ENCODE measurements at regions not wholly inside any gene's neighbourhood (a gene's known extent, or its start where the extent isn't known, plus 50 kb on each side); places are given as distances from the start of the nearest gene placed in this dataset.

DNA sequence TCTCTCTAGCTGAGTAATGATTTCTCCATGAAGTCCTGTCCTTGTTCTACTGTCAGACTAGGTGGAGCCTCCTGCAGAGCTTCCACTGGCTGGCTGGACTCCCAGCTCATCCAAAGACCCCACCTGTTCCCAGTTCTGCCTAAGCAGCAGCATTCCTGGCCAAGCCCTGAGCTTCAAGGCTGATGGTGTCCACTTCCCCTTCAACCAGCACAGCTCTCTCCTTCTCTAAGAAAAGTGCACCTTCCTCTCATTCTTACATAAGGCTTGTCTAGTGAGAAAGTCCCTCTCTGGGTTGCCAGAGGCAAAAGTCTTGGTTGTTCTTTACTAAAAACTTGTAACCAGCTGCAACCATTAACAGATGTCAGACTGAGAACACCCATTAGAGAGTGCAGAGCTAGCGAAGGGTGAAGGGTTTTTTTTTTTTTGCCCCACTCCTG lies 58.9 kb downstream of the CXCR4 start:
- WGBS (ENCODE audit: insufficient coverage) = no CpG with 5 or more reads among the region's 1 CpG
- no peak overlapping the region for H3K4me2 ChIP-seq (replicated peaks; ENCODE audit: extremely low read depth, low read length, poor library complexity, severe bottlenecking)
- H3K9me3 ChIP-seq (replicated peaks in 1 of 2; ENCODE audit: control insufficient read depth in 1 of 2, insufficient read depth in 1 of 2, low read length in 2 of 2) = no peaks in the 10 kb centered on the region
- peaks cover 25 to 27% of the 10 kb centered on the region in 2 donors for H3K4me1 ChIP-seq (ENCODE audit: control insufficient read depth in 1 of 2, insufficient read depth in 2 of 2, low read length in 2 of 2)
- H3K36me3 ChIP-seq (replicated peaks in 1 of 2; ENCODE audit: control insufficient read depth in 1 of 2, insufficient read depth in 2 of 2, low read length in 2 of 2) = no peaks in the 10 kb centered on the region
- no peaks in the 10 kb centered on the region for H3K27me3 ChIP-seq (ENCODE audit: control insufficient read depth in 2 of 2, insufficient read depth in 2 of 2, low read length in 2 of 2)
- no peak overlapping the region for H2AFZ ChIP-seq (ENCODE audit: insufficient read depth, low read depth, low read length, poor library complexity, severe bottlenecking)
- no peaks in the 10 kb centered on the region for H4K20me1 ChIP-seq (ENCODE audit: insufficient read depth, low read length)
- H3K27ac ChIP-seq (ENCODE audit: low read depth in 1 of 2, low read length in 2 of 2) = no peak overlapping the region
- Mint-ChIP-seq H3K27me3 (ENCODE audit: low read depth in 3 of 3) (peaks cover 0 to 2% (median 0%) of the 10 kb centered on the region in 3 donors), H3K4me1 (peaks cover 39% of the 10 kb centered on the region), H3K9me3 (peaks cover 0 to 9% (median 2%) of the 10 kb centered on the region in 7 donors), H3K27ac (peak overlapping the region in 1 of 7 donors; percentile 53), H3K36me3 (no peaks in the 10 kb centered on the region), H3K4me3 (no peak overlapping the region)
- intact Hi-C loops (cut with micrococcal nuclease) = loop anchor here in 1 of 2 donors (10.0 kb wide), 1 partner anchor 56 kb away; the partner anchor contains the start of gene CXCR4
- no peaks in the 10 kb centered on the region for H3K79me2 ChIP-seq (ENCODE audit: insufficient read depth, low read length)
- DNase-seq = peak in 2 of 3 donors; percentile 18 to 23
- no peak overlapping the region for H3K4me3 ChIP-seq (replicated peaks in 1 of 3; ENCODE audit: low read depth in 2 of 3, low read length in 3 of 3)
- H3K9ac ChIP-seq (ENCODE audit: insufficient read depth, low read length, poor library complexity, severe bottlenecking) = no peak overlapping the region
- no peak for TF ChIP-seq CTCF (IDR thresholded peaks at IDR 0.05)

- peaks cover 0 to 2% (median 0%) of the 10 kb centered on the region in 3 donors for H3K27me3 Mint-ChIP-seq (ENCODE audit: low read depth in 3 of 3)
- H3K27ac Mint-ChIP-seq = peak overlapping the region in 1 of 7 donors; percentile 66
- H3K36me3 Mint-ChIP-seq = no peaks in the 10 kb centered on the region
- H3K4me2 ChIP-seq (replicated peaks; ENCODE audit: extremely low read depth, low read length, poor library complexity, severe bottlenecking) = no peak overlapping the region
- no peaks in the 10 kb centered on the region for H3K36me3 ChIP-seq (replicated peaks in 1 of 2; ENCODE audit: control insufficient read depth in 1 of 2, insufficient read depth in 2 of 2, low read length in 2 of 2)
- no peaks in the 10 kb centered on the region for H4K20me1 ChIP-seq (ENCODE audit: insufficient read depth, low read length)
- H3K9me3 ChIP-seq (replicated peaks in 1 of 2; ENCODE audit: control insufficient read depth in 1 of 2, insufficient read depth in 1 of 2, low read length in 2 of 2) = no peaks in the 10 kb centered on the region
- H3K27me3 ChIP-seq (ENCODE audit: control insufficient read depth in 2 of 2, insufficient read depth in 2 of 2, low read length in 2 of 2) = no peaks in the 10 kb centered on the region
- no peak overlapping the region for H3K9ac ChIP-seq (ENCODE audit: insufficient read depth, low read length, poor library complexity, severe bottlenecking)
- DNase-seq = no peak
- H3K79me2 ChIP-seq (ENCODE audit: insufficient read depth, low read length) = no peaks in the 10 kb centered on the region
- no peak for TF ChIP-seq CTCF (IDR thresholded peaks at IDR 0.05)
- H3K4me3 ChIP-seq (replicated peaks in 1 of 3; ENCODE audit: low read depth in 2 of 3, low read length in 3 of 3) = no peak overlapping the region
- H3K4me3 Mint-ChIP-seq = no peak overlapping the region
- intact Hi-C loops (cut with micrococcal nuclease) = loop anchor here in 1 of 2 donors (10.0 kb wide), 1 partner anchor 57 kb away; the partner anchor contains the start of gene CXCR4
- H3K4me1 Mint-ChIP-seq = peaks cover 39% of the 10 kb centered on the region
- peak overlapping the region in 1 of 2 donors; percentile 12 for H3K27ac ChIP-seq (ENCODE audit: low read depth in 1 of 2, low read length in 2 of 2)
- H3K9me3 Mint-ChIP-seq = peaks cover 0 to 9% (median 0%) of the 10 kb centered on the region in 7 donors
- H2AFZ ChIP-seq (ENCODE audit: insufficient read depth, low read depth, low read length, poor library complexity, severe bottlenecking) = no peak overlapping the region
- peaks cover 25 to 27% of the 10 kb centered on the region in 2 donors for H3K4me1 ChIP-seq (ENCODE audit: control insufficient read depth in 1 of 2, insufficient read depth in 2 of 2, low read length in 2 of 2)
These were observed 59.7 kb downstream of the CXCR4 start for GRCh38 chr2:136058262-136058661.
